HCT116 (cell line): ENCODE measurements at regions not wholly inside any gene's neighbourhood (a gene's known extent, or its start where the extent isn't known, plus 50 kb on each side); places are given as distances from the start of the nearest gene placed in this dataset.

ENCODE experiments used
- ATAC-seq: fragments of 200-7000 bp; cut with Tn5 transposase; 2 replicates; pipeline ENCODE4 v1.9.1; 2020; ENCODE audit warnings: mild to moderate bottlenecking, moderate library complexity
- BruUV-seq: library from RNA; stranded (reverse); fragments of 400-500 nt; replicated peaks from 2 replicates; lab custom pipeline; 2021; lab: Mats Ljungman, UMichigan
- CTCF ChIA-PET: fragments of 300-600 bp; sonication (Branson Sonifier 250); formaldehyde crosslinking; loops from one replicate; lab custom pipeline; 2021; ENCODE audit warnings: antibody characterized with exemption; lab: Charles Lee
- POLR2A ChIA-PET: fragments of 300-600, 350-600 bp; sonication (Branson Sonifier 250); formaldehyde crosslinking; loops from one replicate; lab custom pipeline; 2021; ENCODE audit warnings: antibody characterized with exemption; lab: Charles Lee
- RAD21 ChIA-PET, 2 experiments: fragments of 300-600 bp; sonication (Branson Sonifier 250); formaldehyde crosslinking; loops; one replicate each; lab custom pipeline; 2023; ENCODE audit warnings: low total read pairs in 2 of 2; ENCODE audit not compliant: uncharacterized antibody in 2 of 2, unreplicated experiment in 2 of 2, low non-redundant PET in 1 of 2; lab: Charles Lee
- DNase-seq: peaks from one replicate; pipeline ENCODE4 v3.0.0-alpha.2; 2010; ENCODE audit warnings: low read depth, low spot score
- H2AFZ ChIP-seq: fragments of 200-600 bp; shearing (Covaris generic), sonication (generic); 2 replicates; pipeline ENCODE4 v1.6.1; 2017; ENCODE audit warnings: low read depth, mixed run types, mixed read lengths, antibody characterized with exemption, low read length; ENCODE audit not compliant: poor library complexity, severe bottlenecking
- H3K27ac ChIP-seq: 2 replicates; pipeline ENCODE4 v1.5.1; 2012; ENCODE audit warnings: low read depth, low read length
- H3K27me3 ChIP-seq: fragments of 200-600 bp; sonication (generic); 2 replicates; pipeline ENCODE4 v1.6.1; 2016; ENCODE audit warnings: mixed run types, low read length, mixed read lengths; ENCODE audit not compliant: insufficient read depth
- H3K36me3 ChIP-seq, 2 experiments: fragments of 200-500 bp in 1 of 2; fragments of 200-600 bp in 1 of 2; sonication (Bioruptor generic) in 1 of 2; sonication (generic) in 1 of 2; 2 replicates each; pipeline versions ENCODE4 v1.5.1 to v1.6.1; 2014 to 2016; ENCODE audit warnings: low read length in 2 of 2, inconsistent platforms in 1 of 2, mixed read lengths in 1 of 2, mixed run types in 1 of 2; ENCODE audit not compliant: insufficient read depth in 2 of 2, control insufficient read depth in 1 of 2
- H3K4me1 ChIP-seq, 2 experiments: fragments of 200-600 bp in 1 of 2; sonication (generic) in 1 of 2; 2 replicates each; pipeline versions ENCODE4 v1.5.1 to v1.6.1; 2012 to 2017; ENCODE audit warnings: low read length in 2 of 2, inconsistent platforms in 1 of 2, mild to moderate bottlenecking in 1 of 2, mixed read lengths in 1 of 2, mixed run types in 1 of 2, moderate library complexity in 1 of 2; ENCODE audit not compliant: insufficient read depth in 2 of 2, control insufficient read depth in 1 of 2
- H3K4me2 ChIP-seq: fragments of 200-600 bp; sonication (generic); 2 replicates; pipeline ENCODE4 v1.6.1; 2017; ENCODE audit warnings: mixed run types, low read length, mixed read lengths
- H3K4me3 ChIP-seq, 2 experiments: fragments of 200-600 bp in 1 of 2; sonication (generic) in 1 of 2; replicated peaks in 1 of 2; 2 replicates each; pipeline ENCODE4 v1.5.1; 2011 to 2016; ENCODE audit warnings: low read length in 2 of 2, control low read depth in 1 of 2, low read depth in 1 of 2, mild to moderate bottlenecking in 1 of 2, mixed read lengths in 1 of 2, mixed run types in 1 of 2
- H3K79me2 ChIP-seq: fragments of 200-600 bp; sonication (generic); 2 replicates; pipeline ENCODE4 v1.6.1; 2017; ENCODE audit warnings: mild to moderate bottlenecking, mixed run types, low read length, moderate library complexity, mixed read lengths; ENCODE audit not compliant: insufficient read depth
- H3K9ac ChIP-seq: fragments of 200-600 bp; sonication (generic); 2 replicates; pipeline ENCODE4 v1.6.1; 2016; ENCODE audit warnings: low read length, mixed read lengths
- H3K9me2 ChIP-seq: fragments of 200-600 bp; sonication (generic), shearing (Covaris generic); 2 replicates; pipeline ENCODE4 v1.6.1; 2017; ENCODE audit warnings: mixed run types, mild to moderate bottlenecking, moderate library complexity; ENCODE audit not compliant: insufficient read depth
- H3K9me3 ChIP-seq, 2 experiments: fragments of 200-500 bp in 1 of 2; fragments of 200-600 bp in 1 of 2; sonication (Bioruptor generic) in 1 of 2; sonication (generic) in 1 of 2; 2 replicates each; pipeline ENCODE4 v1.6.1; 2014 to 2017; ENCODE audit warnings: low read length in 2 of 2, mixed read lengths in 2 of 2, inconsistent platforms in 1 of 2, low read depth in 1 of 2, mild to moderate bottlenecking in 1 of 2, mixed run types in 1 of 2, moderate library complexity in 1 of 2; ENCODE audit not compliant: control insufficient read depth in 1 of 2, insufficient read depth in 1 of 2
- H4K20me1 ChIP-seq: fragments of 200-600 bp; sonication (generic), shearing (Covaris generic); 2 replicates; pipeline ENCODE4 v1.6.1; 2017; ENCODE audit warnings: mixed run types, mild to moderate bottlenecking, moderate library complexity; ENCODE audit not compliant: insufficient read depth
- CBX3 ChIP-seq: IDR thresholded peaks from 2 replicates; pipeline ENCODE4 v1.6.1; 2012; ENCODE audit warnings: low read depth
- CEBPB ChIP-seq: IDR thresholded peaks from 2 replicates; pipeline ENCODE4 v1.6.1; 2012; ENCODE audit warnings: low read depth
- CTCF ChIP-seq, 3 experiments: fragments of 200-600 bp in 1 of 3; sonication (generic) in 1 of 3; IDR thresholded peaks in 2 of 3; conservative IDR thresholded peaks in 1 of 3; 2 replicates each; pipeline ENCODE4 v1.5.1; 2012 to 2017; ENCODE audit warnings: low read depth in 2 of 3, low read length in 2 of 3, antibody characterized with exemption in 1 of 3, borderline replicate concordance in 1 of 3, control low read depth in 1 of 3, mild to moderate bottlenecking in 1 of 3, mixed read lengths in 1 of 3, mixed run types in 1 of 3, moderate library complexity in 1 of 3; ENCODE audit not compliant: insufficient read depth in 1 of 3
- EGR1 ChIP-seq: IDR thresholded peaks from 2 replicates; pipeline ENCODE4 v1.6.1; 2012; ENCODE audit warnings: low read depth
- EZH2 ChIP-seq: fragments of 200-600 bp; sonication (generic); IDR thresholded peaks from 2 replicates; pipeline ENCODE4 v1.6.1; 2017; ENCODE audit warnings: antibody characterized with exemption, mixed run types
- JUND ChIP-seq: IDR thresholded peaks from 2 replicates; pipeline ENCODE4 v1.6.1; 2012
- MAX ChIP-seq: IDR thresholded peaks from 2 replicates; pipeline ENCODE4 v1.6.1; 2012
- POLR2A ChIP-seq: IDR thresholded peaks from 2 replicates; pipeline ENCODE4 v1.7.0; 2011; ENCODE audit warnings: borderline replicate concordance; ENCODE audit not compliant: insufficient read depth, insufficient read length; ENCODE audit errors: extremely low read depth
- POLR2AphosphoS5 ChIP-seq: IDR thresholded peaks from 2 replicates; pipeline ENCODE4 v1.6.1; 2011; ENCODE audit warnings: mild to moderate bottlenecking, low read depth, low read length, moderate library complexity
- RAD21 ChIP-seq: IDR thresholded peaks from 2 replicates; pipeline ENCODE4 v1.6.1; 2012; ENCODE audit warnings: low read depth, mild to moderate bottlenecking
- REST ChIP-seq: IDR thresholded peaks from 2 replicates; pipeline ENCODE4 v1.6.1; 2012; ENCODE audit warnings: low read depth
- SIN3A ChIP-seq: IDR thresholded peaks from 2 replicates; pipeline ENCODE4 v1.6.1; 2012; ENCODE audit warnings: low read depth
- SP1 ChIP-seq: IDR thresholded peaks from 2 replicates; pipeline ENCODE4 v1.6.1; 2012; ENCODE audit warnings: low read depth
- SRF ChIP-seq: IDR thresholded peaks from 2 replicates; pipeline ENCODE4 v1.6.1; 2012; ENCODE audit warnings: low read depth
- TCF7L2 ChIP-seq: IDR thresholded peaks from 2 replicates; pipeline ENCODE4 v1.7.0; 2011; ENCODE audit warnings: borderline replicate concordance, inconsistent platforms; ENCODE audit not compliant: insufficient read depth, insufficient read length; ENCODE audit errors: extremely low read depth
- YY1 ChIP-seq: IDR thresholded peaks from 2 replicates; pipeline ENCODE4 v1.6.1; 2011; ENCODE audit warnings: low read length, low read depth, moderate library complexity, mild to moderate bottlenecking; ENCODE audit not compliant: insufficient replicate concordance; ENCODE audit errors: extremely low read depth
- ZBTB33 ChIP-seq: IDR thresholded peaks from 2 replicates; pipeline ENCODE4 v1.6.1; 2011; ENCODE audit warnings: mild to moderate bottlenecking, low read length, moderate library complexity; ENCODE audit not compliant: insufficient replicate concordance; ENCODE audit errors: extremely low read depth
- ZFX ChIP-seq: fragments of 450-650 bp; IDR thresholded peaks from 2 replicates; pipeline ENCODE4 v1.6.1; 2017
- ZNF274 ChIP-seq: fragments of 200-500 bp; sonication (Bioruptor generic); IDR thresholded peaks from 2 replicates; pipeline ENCODE4 v1.6.1; 2014; ENCODE audit warnings: mild to moderate bottlenecking, low read depth, low read length, inconsistent platforms
- intact Hi-C: fragments of 100-400 bp; cut with micrococcal nuclease; formaldehyde crosslinking; loops from 2 replicates; pipeline ENCODE4 v1.10.0; 2022
- TF ChIP-seq, protein P1 (sequence below): IDR thresholded peaks from 2 replicates; pipeline ENCODE4 v1.6.1; 2012

GRCh38 chr12:126843915-126844669, 1422.9 kb upstream of the TMEM132C start:
- ChIA-PET RAD21 (no interaction called here), POLR2A (no interaction called here)
- no TSS peak for BruUV-seq
- H3K9me2 ChIP-seq: no peaks in the 10 kb centered on the region
- H4K20me1 ChIP-seq: no peaks in the 10 kb centered on the region
- no peaks in the 10 kb centered on the region for H3K36me3 ChIP-seq
- H3K9ac ChIP-seq: no peak overlapping the region
- no peak overlapping the region for H2AFZ ChIP-seq
- H3K9me3 ChIP-seq: no peaks in the 10 kb centered on the region
- no peak overlapping the region for H3K4me3 ChIP-seq
- no peak for DNase-seq
- TF ChIP-seq SP1 (no peak), EZH2 (no peak), TCF7L2 (no peak), EGR1 (no peak), CTCF (IDR thresholded peaks at IDR 0.05 in 2 of 3, conservative IDR thresholded peaks at IDR 0.05 in 1 of 3; ENCODE audit: borderline replicate concordance in 1 of 3, insufficient read depth in 1 of 3, low read depth in 2 of 3, low read length in 2 of 3) (no peak), YY1 (no peak), ZBTB33 (no peak), SIN3A (no peak), ZFX (no peak), SRF (no peak), JUND (no peak), CBX3 (no peak), MAX (no peak), CEBPB (no peak), RAD21 (no peak), POLR2A (no peak), POLR2AphosphoS5 (no peak), ZNF274 (no peak), REST (no peak)
- TF ChIP-seq, protein P1, sequence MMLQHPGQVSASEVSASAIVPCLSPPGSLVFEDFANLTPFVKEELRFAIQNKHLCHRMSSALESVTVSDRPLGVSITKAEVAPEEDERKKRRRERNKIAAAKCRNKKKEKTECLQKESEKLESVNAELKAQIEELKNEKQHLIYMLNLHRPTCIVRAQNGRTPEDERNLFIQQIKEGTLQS: no peak
- TF ChIP-seq, all 23 proteins: peak for 0
- intact Hi-C loops: no loop called here
- CTCF ChIA-PET: no interaction called here
- Histone ChIP-seq H3K27me3 (peaks cover 8% of the 10 kb centered on the region), H3K79me2 (no peaks in the 10 kb centered on the region), H3K4me1 (no peaks in the 10 kb centered on the region), H3K27ac (no peak overlapping the region), H3K4me2 (no peak overlapping the region)
- ATAC-seq: no peak
